ENCODE measurements at regions not wholly inside any gene's neighbourhood (a gene's known extent, or its start where the extent isn't known, plus 50 kb on each side); places are given as distances from the start of the nearest gene placed in this dataset.
"Not testable (repeated sequence)": the region's sequence is repeated elsewhere in the genome, so short reads cannot be mapped to it uniquely, and the experiment has no call there.

GRCh38 chr1:146530958-146531357, 302.1 kb upstream of the NOTCH2NLA start:
- TF ChIP-seq CTCF, POLR2A (IDR thresholded peaks at IDR 0.05): not testable (repeated sequence)
